Stimulated activated CD4-positive, alpha-beta T cell treated with anti-CD3 and anti-CD28 coated beads, Interleukin-12 subunit alpha, Interleukin-12 subunit beta, amount 100 ng/mL, for 24 hours (primary cell): ENCODE measurements at regions not wholly inside any gene's neighbourhood (a gene's known extent, or its start where the extent isn't known, plus 50 kb on each side); places are given as distances from the start of the nearest gene placed in this dataset.

Experiments used
- DNase-seq, 2 experiments: peaks; one replicate each; pipeline ENCODE4 v3.0.0-alpha.2; 2020; ENCODE audit warnings: low read depth in 2 of 2

DNA sequence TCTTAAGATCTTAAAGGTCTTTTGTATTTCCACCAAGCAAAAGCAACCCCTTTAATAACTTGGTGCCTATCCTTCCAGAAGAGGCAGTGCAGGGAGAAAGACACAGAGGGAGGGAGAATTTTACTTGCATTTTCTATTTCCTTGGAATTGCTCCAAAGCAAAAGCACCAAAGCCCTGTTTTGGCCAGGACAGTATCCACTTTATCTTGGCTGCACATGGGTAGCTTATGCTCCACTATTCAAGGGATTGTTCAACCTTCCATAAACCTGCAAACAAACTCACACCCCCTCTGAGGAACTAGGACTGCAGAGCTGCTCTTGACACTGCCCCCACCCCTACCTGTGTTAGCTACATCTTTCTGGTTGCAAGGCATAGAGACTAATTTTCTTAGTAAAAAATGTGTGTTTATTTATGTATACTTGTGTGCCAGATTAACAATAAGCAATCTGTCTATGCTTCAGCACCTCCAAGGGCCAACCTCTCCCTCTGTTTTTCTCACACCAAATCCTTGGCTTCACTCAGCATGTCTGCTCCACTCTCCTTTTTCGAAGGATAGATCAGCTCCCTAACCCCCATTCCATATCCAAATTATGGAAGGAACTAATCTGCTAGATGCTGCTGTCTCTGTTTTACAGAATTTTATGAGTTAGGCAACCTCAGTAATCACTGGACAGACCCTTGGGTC lies 68.1 kb upstream of the KLF12 start:
- no peak for DNase-seq

DNA sequence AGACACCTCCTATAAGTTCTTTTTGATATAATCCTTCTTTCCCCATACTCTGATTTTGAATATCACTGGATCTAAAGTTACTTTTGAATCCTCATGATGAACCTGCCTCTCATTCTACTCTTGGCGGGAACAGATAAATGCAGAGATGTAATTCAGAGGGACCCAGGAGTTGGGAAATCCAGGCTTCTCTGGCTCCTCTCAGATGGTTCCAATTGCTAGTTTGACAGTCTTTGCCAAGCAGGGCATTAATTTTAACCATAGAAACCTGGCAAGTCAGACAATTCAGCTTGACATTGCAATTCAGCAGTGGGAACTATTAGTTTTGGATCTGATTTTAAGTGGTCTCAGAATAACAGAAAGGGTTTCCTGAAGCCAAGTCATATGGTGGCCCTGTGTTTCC lies 67.3 kb upstream of the KLF12 start:
- DNase-seq: no peak

DNA sequence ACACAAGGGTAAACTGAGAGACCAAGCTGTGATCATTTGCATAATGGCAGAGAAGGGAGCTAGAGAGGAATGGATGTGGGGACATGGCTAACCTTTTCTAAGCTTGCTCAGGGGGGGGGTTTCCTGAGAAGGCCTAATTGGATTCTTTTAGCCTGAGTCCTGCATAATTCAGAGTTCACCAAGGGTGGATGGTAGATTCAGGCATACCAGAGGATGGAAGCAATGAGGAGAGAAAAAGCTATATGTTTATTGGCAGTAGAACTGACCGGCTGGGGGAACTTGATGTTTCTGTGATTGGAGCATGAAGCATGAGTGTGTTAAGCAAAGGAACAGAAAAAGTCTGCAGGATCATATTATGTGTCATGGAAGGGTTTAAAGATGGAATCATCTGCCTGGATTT lies 65.9 kb upstream of the KLF12 start:
- no peak for DNase-seq

DNA sequence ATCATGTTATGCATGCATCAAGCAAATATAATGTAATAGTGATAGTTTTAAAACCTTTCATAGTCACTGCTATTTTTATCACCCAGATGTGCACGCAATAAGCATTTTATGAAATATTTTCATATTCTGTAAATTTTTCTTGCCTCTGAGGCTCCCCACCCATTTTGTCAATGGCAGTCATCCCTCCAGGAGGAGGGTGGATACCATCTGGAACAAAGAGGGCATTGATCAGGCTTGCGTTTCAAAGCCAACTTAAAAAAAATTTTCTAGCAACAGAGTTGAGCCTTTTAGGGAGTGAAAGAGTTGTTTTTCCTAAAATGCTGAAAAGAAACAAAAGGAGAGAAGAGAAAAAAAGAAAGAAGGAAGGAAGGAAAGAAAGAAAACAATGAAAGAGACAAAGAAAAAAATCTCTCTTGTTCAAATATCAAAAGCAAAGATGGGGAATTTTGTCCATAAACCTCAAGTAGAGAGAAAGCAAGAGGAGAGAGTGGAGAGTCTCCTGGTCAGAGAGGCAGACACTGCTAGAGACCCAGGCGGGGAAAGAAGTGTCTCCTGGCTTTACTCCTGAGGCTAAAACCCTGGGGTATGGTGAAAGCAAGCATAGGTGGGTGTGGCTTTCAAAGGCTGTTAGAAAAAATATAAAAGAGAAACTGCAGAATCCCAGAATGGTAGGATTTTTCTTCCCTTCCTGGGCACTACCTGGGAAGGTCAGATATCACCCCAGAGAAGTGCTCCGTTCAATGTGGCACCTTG lies 63.6 kb upstream of the KLF12 start:
- DNase-seq: no peak

DNA sequence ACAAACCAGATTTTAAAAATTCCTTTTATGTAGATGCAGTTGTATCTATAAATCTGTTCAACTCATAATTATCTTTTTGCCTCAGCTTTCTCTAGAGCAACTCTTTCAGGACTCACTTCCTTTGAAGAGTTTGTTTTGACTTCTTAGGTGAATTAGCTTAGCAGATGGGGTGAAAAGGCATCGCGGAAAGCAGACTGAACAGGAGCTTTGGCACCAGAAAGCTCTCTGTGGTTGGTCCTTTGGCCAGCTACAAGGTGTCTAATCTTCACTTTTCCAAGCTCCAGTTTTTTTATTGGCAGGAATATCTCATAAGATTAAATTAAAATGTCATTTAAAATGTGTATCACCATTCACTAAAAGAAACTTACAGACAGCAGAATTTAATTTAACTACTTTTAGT lies 60.6 kb upstream of the KLF12 start:
- DNase-seq: no peak

DNA sequence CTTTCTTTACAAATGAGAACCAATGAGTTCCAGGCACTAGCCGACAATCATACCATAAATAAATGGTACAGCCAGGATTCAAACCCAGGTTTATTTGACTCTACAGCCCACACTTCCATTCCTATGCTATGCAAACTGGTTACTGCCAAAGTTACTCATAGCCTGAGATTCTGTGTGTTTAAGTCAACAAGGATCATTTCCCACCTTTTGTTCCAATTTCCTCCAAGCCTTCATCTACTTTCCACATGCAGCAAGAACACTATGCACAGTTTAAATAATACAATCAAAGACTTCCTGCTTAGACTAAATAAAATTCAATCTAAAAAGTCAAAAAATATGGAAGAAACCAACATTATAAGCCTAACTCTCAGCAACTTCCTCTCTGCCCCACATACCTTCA lies 59.2 kb upstream of the KLF12 start:
- DNase-seq: no peak

DNA sequence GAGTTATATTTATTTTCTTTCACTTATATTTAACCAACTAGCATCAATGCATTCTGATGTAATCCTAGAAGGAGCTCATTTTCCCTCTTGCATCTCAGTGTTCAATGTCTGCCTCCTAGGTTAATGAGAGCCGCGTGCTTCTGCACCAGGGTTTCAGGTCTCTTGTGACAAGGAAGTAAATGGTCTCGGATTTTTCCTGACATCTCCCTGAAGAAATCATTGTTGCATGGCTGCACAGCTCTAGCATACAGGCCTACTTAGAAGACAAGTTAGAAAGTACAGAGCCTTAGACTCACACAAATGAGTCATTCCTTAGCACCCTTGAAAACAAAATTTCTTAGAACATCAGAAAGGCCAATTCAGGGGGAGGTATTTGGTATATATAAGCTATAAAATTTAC lies 57.2 kb upstream of the KLF12 start:
- DNase-seq: no peak

DNA sequence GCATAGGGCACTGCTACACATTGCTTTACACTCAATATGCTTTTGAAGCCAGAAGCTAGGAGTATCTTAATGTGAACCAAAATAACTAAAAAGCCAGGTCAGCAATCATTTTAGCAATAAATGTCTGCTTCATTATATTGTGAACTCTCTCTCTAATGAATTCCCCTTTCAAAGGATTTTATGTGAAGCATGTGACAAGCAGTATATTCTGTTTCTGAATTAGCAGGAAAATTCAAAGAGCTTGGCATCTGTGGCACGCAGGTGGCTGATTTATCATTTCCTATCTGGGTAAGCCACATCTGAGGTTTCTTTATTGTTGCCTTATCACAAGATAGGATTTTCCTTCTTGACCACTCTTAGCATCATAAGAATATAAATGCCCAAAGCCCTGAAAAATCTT lies 56.8 kb upstream of the KLF12 start:
- no peak for DNase-seq

DNA sequence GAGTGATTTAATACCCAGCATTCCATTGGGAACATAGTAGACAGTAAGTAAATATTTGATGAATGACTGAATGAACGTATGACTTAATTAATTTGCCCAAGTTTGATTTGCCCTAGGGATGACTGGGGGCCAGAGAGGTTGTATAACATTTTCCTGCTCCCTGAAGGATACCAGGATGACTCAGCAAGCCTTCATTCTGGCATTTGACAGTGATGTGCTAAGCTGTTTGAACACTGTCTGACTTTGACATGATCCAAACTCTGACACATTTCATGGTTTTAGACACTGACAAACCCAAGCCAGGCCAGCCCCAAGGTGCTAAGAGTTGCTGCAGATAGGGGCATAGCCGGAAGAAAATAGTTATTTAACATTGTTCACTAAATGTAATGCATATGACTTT lies 53.4 kb upstream of the KLF12 start:
- no peak for DNase-seq

DNA sequence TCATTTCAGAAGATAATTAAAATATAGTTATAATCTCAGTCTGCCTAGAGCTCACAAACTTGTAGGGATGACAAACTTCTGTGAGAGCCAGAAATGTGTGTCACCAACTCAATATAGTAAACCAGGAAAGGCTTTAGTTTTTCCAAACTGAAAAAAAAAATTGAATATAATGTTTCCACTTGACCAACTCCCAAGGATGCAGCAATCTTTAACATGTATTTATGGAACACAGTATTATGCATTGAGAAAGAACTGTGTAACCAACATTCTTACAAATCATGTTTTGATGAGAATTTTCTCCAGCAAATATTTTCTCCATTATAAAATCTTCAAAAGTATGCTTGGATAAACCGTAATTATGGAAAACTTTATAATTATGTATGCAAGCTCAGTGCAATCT lies 50.1 kb upstream of the KLF12 start:
- no peak for DNase-seq
